ENCODE measurements at regions not wholly inside any gene's neighbourhood (a gene's known extent, or its start where the extent isn't known, plus 50 kb on each side); places are given as distances from the start of the nearest gene placed in this dataset.

DNA sequence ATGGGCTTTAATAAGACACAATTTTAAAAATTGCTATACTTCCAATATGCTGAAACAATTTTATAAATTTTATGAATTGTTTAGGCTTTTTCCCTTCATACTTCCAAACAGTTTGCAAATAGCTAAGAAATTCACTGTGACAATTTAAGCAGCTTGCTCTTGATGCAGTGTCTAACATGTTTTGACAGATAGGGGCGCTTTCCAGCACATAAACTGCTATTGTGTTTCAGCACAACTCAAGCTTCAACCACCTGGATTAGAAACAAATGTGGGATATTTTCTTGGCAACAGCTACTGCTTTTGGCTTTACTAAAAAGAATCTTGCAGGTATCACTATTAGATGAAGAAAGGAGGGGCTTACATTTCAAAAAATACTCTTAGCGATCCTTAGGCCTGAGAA lies 565.8 kb upstream of the DPPA4 start:
- no peak for DNase-seq (ENCODE audit: low spot score)

- no peak for DNase-seq (ENCODE audit: low spot score)
Observed at GRCh38 chr3:109910772-109911171, 573.4 kb upstream of the DPPA4 start.

GRCh38 chr3:109918740-109919139 lies 581.4 kb upstream of the DPPA4 start:
- DNase-seq (ENCODE audit: low spot score), result no peak

DNA sequence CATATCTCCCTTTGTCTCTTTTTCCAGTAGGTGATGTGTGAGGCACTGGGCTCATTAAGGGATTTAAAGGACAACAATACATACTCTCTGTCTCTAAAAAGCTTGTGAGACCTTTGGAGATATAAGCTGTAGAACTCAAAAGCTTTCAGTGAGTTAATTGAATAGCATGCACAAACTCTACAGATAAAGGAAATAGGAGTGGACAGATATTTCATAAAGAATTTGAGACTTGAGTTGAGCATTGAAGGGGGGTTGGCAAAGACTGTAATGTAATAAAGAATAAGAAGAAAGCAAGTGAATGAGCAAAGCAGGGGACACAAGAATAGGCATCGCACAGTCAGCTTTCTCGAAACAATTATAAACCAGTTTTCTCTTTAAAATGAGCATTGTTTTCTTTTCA lies 583.4 kb upstream of the DPPA4 start:
- DNase-seq (ENCODE audit: low spot score), result no peak

DNA sequence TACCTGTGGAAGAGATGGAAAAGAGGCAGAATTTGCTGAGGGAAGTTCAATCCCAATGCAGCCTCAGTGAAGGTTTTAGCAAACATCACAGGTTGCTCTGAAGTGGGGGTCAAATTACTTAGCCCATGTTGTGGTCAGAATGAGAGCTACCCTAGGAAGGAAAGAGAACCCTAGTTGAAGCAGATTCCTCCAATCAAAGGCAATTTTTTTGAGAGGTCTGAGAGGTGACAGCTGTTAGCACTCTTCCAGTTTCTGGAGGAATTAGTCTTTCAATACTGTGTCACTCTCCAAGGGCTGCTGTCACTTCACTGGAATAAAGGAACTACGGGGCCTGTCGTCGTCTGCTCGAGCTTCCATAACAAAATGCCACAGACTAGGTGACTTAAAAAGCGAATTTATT lies 584.2 kb upstream of the DPPA4 start:
- DNase-seq (ENCODE audit: low spot score), result no peak

DNA sequence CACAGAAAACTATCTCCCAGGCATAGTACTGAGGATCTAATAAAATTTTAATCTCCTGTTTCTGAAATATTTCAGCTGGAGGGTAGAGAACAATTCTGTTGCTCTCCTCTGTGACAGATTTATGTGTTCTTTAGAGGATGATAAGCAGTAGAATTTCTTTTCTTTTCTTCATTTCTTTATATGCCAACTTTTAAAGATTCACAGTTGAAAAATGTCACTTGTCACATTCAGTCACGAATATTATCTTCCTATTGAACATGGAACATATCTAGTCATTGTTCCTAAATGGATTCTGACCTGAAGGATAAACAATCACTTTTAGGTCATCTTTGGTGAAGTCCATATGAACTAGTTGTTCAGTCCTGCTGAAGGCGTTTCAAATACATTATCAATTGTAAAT lies 585.5 kb upstream of the DPPA4 start:
- no peak for DNase-seq (ENCODE audit: low spot score)

DNA sequence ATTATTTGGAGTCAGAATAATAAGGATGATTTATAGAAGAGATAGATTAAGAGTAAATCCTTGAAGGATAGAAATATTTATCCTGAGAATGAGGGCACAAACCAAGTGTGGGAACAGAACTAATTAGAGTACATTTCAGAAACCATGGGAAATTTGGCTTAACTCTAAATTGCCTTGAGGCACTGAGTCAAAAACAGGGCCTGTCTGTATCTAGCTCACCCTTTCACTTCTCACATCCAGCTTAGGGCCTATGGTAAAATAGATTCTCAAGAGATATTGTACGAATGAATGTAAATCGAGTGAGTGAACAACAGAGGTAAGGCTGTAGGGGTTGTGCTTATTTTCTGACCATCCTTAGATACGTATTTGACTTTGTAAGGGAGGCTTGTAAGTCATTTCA lies 586.1 kb upstream of the DPPA4 start:
- no peak for DNase-seq (ENCODE audit: low spot score)

GRCh38 chr3:109924196-109924595 lies 586.9 kb upstream of the DPPA4 start:
- DNase-seq (ENCODE audit: low spot score), result no peak

GRCh38 chr3:109926376-109926775 lies 589.0 kb upstream of the DPPA4 start:
- peak; percentile 16 for DNase-seq (ENCODE audit: low spot score)

GRCh38 chr3:109927161-109927560 lies 589.8 kb upstream of the DPPA4 start:
- no peak for DNase-seq (ENCODE audit: low spot score)

- no peak for DNase-seq (ENCODE audit: low spot score)
Observed at GRCh38 chr3:109927726-109928125, 590.4 kb upstream of the DPPA4 start.

DNA sequence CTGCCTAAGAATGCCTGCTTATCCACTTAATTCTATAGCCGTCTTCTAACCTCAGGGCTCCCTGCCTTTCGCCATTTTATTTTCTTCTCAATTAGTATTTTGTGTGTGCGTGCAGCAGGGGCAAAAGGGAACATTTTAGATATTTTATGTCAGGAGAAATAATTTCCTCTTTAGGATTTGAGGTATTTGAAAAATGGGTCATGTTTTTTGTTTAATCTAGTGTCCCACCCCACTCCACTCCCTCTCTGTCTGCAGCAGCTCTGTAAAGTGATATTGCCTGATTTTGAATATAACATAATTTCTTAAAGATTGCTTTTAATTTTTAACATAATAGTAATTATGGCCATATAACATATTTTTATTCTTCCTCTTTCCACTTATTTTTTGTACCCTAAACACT lies 593.2 kb upstream of the DPPA4 start:
- DNase-seq (ENCODE audit: low spot score), result no peak

DNA sequence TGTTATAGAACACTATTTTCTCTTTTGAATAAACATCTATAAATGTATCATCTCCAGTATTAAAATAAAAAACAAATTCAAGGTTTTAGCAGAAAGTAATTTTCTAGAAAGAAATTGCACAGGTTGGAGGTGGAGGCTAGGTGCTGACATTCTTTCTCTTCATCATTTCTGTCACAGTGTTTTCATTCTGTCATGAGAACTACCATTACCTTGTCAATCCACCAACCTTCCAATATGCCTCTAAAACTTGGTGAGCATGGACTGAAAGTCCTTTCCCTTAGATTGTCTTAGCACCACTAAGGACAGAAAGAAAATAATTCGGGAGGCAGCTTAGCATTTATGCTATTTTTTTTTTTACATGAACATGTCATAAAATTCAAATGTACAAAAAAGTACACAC lies 596.2 kb upstream of the DPPA4 start:
- no peak for DNase-seq (ENCODE audit: low spot score)

DNA sequence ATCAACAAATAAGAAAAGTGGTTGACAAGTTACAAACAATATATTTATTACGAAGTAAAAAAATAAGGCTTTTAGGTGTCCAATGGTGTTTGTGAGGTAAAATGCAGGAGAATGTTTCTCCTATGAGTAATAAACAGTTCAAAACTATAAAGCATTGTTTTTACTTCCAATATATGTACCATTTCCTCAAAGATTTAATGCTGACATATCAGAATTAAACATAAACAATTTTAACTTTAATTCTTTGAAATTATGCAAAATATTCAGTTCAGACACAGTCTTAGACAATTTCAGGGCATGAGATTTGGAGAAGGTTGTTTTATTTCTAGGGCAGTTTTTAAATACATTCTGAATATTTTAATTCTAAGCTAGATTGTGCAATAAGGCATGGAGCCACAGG lies 602.5 kb upstream of the DPPA4 start:
- DNase-seq (ENCODE audit: low spot score), result no peak

DNA sequence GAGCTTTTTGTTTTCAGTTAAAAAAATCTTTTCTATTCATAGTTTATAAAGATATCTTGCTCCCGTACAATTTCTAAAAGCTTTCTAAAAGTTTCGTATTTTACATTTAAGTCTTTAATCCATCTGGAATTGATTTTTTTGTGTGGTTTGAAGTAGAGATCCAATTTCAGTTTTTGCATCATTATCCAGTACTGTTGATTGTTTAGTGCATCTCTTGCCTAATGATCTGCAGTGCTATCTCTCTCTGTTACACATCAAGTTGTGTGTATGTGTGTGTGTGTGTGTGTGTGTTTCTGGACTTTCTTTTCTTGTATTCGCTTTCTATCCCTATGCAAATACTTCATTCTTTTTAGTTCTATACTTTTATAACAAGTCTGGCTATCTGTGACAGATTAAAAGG lies 605.8 kb upstream of the DPPA4 start:
- DNase-seq (ENCODE audit: low spot score), result no peak

- no peak for DNase-seq (ENCODE audit: low spot score)
Observed at GRCh38 chr3:109944836-109945235, 607.5 kb upstream of the DPPA4 start.

DNA sequence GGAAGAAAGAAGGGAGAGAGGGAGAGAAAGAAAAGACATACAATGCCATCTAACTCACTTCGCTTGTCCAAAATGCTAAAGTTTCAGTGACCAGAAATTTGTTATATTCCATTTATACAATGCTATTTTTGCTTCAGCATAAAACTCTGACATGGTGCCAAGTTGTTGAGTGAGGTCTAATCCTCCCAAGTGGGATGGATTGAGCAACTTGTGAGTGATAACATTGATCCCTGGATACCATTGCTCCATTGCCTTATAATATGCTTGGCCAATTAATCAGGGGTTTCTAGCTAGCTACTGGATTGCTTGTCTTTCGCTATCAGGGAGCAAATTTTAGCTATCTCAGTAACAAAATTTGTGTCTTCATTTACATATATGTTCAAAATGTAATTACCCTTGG lies 615.6 kb upstream of the DPPA4 start:
- DNase-seq (ENCODE audit: low spot score), result no peak

DNA sequence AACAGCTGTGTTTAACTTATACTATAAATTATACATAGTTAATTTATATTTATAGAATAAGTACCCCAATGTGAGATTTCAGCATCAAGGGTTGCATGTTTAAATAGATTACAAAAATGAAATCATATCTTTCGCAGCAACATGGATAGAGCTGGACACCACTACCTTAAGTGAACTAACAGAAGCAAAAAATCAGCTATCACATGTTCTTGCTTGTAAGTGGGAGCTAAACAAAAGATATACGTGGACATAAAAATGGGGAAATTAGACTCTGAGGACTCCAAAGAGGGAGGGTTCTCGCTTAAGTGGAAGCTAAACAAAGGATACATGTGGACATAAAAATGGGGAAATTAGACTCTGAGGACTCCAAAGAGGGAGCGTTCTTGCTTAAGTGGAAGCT lies 626.5 kb upstream of the DPPA4 start:
- DNase-seq (ENCODE audit: low spot score), result no peak

GRCh38 chr3:109973733-109974132 lies 636.4 kb upstream of the DPPA4 start:
- no peak for DNase-seq (ENCODE audit: low spot score)

GRCh38 chr3:109977897-109978296 lies 640.6 kb upstream of the DPPA4 start:
- DNase-seq (ENCODE audit: low spot score), result no peak

- no peak for DNase-seq (ENCODE audit: low spot score)
Observed at GRCh38 chr3:109982201-109982600, 644.9 kb upstream of the DPPA4 start.

GRCh38 chr3:109984976-109985375 lies 647.6 kb upstream of the DPPA4 start:
- DNase-seq (ENCODE audit: low spot score), result no peak

- no peak for DNase-seq (ENCODE audit: low spot score)
Observed at GRCh38 chr3:109985943-109986555, 648.7 kb upstream of the DPPA4 start.

- no peak for DNase-seq (ENCODE audit: low spot score)
Observed at GRCh38 chr3:109994853-109995252, 657.5 kb upstream of the DPPA4 start.

DNA sequence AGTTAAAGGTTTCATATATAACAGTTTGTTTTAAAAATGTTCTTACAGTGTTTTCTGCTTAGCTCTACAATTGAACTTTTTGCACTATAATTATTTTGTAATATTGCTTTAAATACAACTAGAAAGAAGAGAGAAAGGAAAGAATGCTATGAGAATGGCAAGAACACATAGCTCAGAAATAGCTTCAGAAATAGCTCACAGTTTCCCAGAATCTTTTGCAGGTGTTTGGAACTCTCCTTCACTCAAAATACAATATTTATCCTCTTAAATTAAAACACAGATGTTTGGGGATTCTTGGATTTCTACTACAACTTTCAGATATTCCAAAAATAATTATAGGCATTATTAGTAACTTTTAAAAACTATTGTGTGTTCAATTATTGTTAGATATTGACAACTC lies 658.0 kb upstream of the DPPA4 start:
- no peak for DNase-seq (ENCODE audit: low spot score)

Measured in D341Med (cell line).